ENCODE measurements at regions not wholly inside any gene's neighbourhood (a gene's known extent, or its start where the extent isn't known, plus 50 kb on each side); places are given as distances from the start of the nearest gene placed in this dataset.

DNA sequence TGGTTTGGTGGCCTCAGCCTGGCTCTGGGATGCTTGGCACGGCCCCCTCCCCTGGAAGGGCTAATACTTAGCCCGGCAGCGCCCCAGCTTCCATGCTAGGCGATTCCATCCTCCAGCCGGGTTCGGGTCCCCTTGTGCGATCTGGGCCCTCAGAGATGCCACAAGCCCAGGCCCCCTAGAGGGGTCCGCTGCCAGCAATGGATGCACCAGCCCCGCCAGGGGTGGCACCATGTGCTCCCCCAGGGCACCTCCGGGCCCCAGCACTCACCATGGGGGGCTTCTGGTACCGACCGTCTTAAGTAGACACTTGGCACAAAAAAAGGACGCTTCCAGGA is 125.7 kb upstream of the KCTD7 start:
- no peaks in the 10 kb centered on the region for H3K79me2 ChIP-seq (ENCODE audit: control insufficient read depth, insufficient read depth, low read length)
- no peak overlapping the region for H3K27ac ChIP-seq (ENCODE audit: insufficient read depth, low read depth, low read length)
- H3K9ac ChIP-seq (replicated peaks; ENCODE audit: extremely low read depth, insufficient read depth, low read length), result no peak overlapping the region
- no peaks in the 10 kb centered on the region for H3K36me3 ChIP-seq (ENCODE audit: control insufficient read depth in 2 of 2, extremely low read depth in 1 of 2, insufficient read depth in 2 of 2, low read length in 2 of 2)
- peaks cover 0 to 3% of the 10 kb centered on the region in 2 experiments for H3K27me3 ChIP-seq (ENCODE audit: control insufficient read depth in 2 of 2, insufficient read depth in 2 of 2, low read length in 2 of 2)
- CTCF ChIA-PET, result no interaction called here
- no peaks in the 10 kb centered on the region for H3K9me3 ChIP-seq (replicated peaks; ENCODE audit: control insufficient read depth, insufficient read depth, low read length)
- POLR2A ChIA-PET, result no interaction called here
- no peaks in the 10 kb centered on the region for H3K9me1 ChIP-seq (replicated peaks; ENCODE audit: control insufficient read depth, extremely low read depth, insufficient read depth, low read length)
- H4K20me1 ChIP-seq (replicated peaks; ENCODE audit: control insufficient read depth, extremely low read depth, insufficient read depth, low read length), result no peaks in the 10 kb centered on the region
- intact Hi-C loops (cut with micrococcal nuclease) (no loop called here), dilution Hi-C loops (cut with MboI; ENCODE audit: extremely low pct_ligation_motif_present, low sequenced_read_pairs) (no loop called here)
- DNase-seq (ENCODE audit: low read depth, low spot score), result no peak
- TF ChIP-seq EZH2 (IDR thresholded peaks at IDR 0.05; ENCODE audit: borderline replicate concordance, low read depth, low read length, severe bottlenecking), result no peak
- no TSS peak for BruUV-seq (replicated peaks)
- no peak for FAIRE-seq
- H3K4me1 ChIP-seq (ENCODE audit: control insufficient read depth, extremely low read depth, insufficient read depth, low read length), result no peaks in the 10 kb centered on the region
- H2AFZ ChIP-seq (ENCODE audit: low read depth, low read length), result no peak overlapping the region
- no peak overlapping the region for H3K4me3 ChIP-seq (replicated peaks in 1 of 3; ENCODE audit: insufficient read depth in 1 of 3, low read depth in 1 of 3, low read length in 3 of 3)
- H3K4me2 ChIP-seq (ENCODE audit: insufficient read depth, low read length), result no peak overlapping the region

DNA sequence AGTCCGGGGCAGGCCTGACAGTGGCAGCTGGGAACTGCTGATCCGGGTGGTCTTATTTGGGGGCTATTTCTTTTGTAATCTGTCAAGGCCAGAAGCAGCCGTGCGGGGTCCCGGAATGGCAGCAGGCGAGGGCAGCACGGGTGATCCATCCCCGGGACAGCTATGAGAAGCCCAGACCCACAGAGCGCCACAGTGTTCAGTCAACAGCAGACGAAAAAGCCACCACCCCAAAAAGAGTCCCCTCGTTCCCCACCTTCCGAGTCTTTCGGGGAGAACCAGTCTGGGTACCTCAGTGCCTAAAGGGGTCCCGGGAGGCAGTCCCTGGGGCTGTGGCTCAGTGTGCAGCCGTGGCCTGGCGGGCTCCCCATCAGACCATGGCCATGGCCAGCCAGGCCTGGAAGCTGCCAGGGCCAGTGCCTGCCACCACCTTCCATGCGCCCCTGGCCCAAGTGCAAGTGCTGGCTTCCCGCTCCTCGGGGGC is 125.1 kb upstream of the KCTD7 start:
- H3K9me3 ChIP-seq (replicated peaks; ENCODE audit: control insufficient read depth, insufficient read depth, low read length), result no peaks in the 10 kb centered on the region
- no peak for DNase-seq (ENCODE audit: low read depth, low spot score)
- H4K20me1 ChIP-seq (replicated peaks; ENCODE audit: control insufficient read depth, extremely low read depth, insufficient read depth, low read length), result no peaks in the 10 kb centered on the region
- FAIRE-seq, result no peak
- H3K27me3 ChIP-seq (ENCODE audit: control insufficient read depth in 2 of 2, insufficient read depth in 2 of 2, low read length in 2 of 2), result peaks cover 0 to 3% of the 10 kb centered on the region in 2 experiments
- no peak overlapping the region for H2AFZ ChIP-seq (ENCODE audit: low read depth, low read length)
- H3K79me2 ChIP-seq (ENCODE audit: control insufficient read depth, insufficient read depth, low read length), result no peaks in the 10 kb centered on the region
- no peak for TF ChIP-seq JUN (IDR thresholded peaks at IDR 0.05; ENCODE audit: borderline replicate concordance, insufficient read depth, insufficient read length, low read depth)
- TF ChIP-seq MYC (IDR thresholded peaks at IDR 0.05; ENCODE audit: low read depth, low read length), result no peak
- TF ChIP-seq MAX (IDR thresholded peaks at IDR 0.05; ENCODE audit: insufficient read depth, insufficient read length), result no peak
- no peak for TF ChIP-seq GATA2 (IDR thresholded peaks at IDR 0.05; ENCODE audit: insufficient read depth, insufficient read length, low read depth, low read length)
- TF ChIP-seq, protein P1, sequence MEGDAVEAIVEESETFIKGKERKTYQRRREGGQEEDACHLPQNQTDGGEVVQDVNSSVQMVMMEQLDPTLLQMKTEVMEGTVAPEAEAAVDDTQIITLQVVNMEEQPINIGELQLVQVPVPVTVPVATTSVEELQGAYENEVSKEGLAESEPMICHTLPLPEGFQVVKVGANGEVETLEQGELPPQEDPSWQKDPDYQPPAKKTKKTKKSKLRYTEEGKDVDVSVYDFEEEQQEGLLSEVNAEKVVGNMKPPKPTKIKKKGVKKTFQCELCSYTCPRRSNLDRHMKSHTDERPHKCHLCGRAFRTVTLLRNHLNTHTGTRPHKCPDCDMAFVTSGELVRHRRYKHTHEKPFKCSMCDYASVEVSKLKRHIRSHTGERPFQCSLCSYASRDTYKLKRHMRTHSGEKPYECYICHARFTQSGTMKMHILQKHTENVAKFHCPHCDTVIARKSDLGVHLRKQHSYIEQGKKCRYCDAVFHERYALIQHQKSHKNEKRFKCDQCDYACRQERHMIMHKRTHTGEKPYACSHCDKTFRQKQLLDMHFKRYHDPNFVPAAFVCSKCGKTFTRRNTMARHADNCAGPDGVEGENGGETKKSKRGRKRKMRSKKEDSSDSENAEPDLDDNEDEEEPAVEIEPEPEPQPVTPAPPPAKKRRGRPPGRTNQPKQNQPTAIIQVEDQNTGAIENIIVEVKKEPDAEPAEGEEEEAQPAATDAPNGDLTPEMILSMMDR (IDR thresholded peaks at IDR 0.05; ENCODE audit: extremely low read depth in 1 of 2, insufficient read depth in 1 of 2, low read depth in 1 of 2, low read length in 2 of 2), result no peak
- no peak for TF ChIP-seq FOS (IDR thresholded peaks at IDR 0.05; ENCODE audit: borderline replicate concordance, insufficient read depth, low read length)
- TF ChIP-seq EZH2 (IDR thresholded peaks at IDR 0.05; ENCODE audit: borderline replicate concordance, low read depth, low read length, severe bottlenecking), result no peak
- no peak for TF ChIP-seq POLR2A (IDR thresholded peaks at IDR 0.05; ENCODE audit: low read depth, low read length)
- TF ChIP-seq POLR2AphosphoS5 (IDR thresholded peaks at IDR 0.05; ENCODE audit: insufficient read depth, low read depth, low read length), result no peak
- ChIA-PET CTCF (no interaction called here), POLR2A (no interaction called here)
- no peaks in the 10 kb centered on the region for H3K9me1 ChIP-seq (replicated peaks; ENCODE audit: control insufficient read depth, extremely low read depth, insufficient read depth, low read length)
- dilution Hi-C loops (cut with MboI; ENCODE audit: extremely low pct_ligation_motif_present, low sequenced_read_pairs), result no loop called here
- no peak overlapping the region for H3K4me3 ChIP-seq (replicated peaks in 1 of 3; ENCODE audit: insufficient read depth in 1 of 3, low read depth in 1 of 3, low read length in 3 of 3)
- intact Hi-C loops (cut with micrococcal nuclease), result no loop called here
- H3K36me3 ChIP-seq (ENCODE audit: control insufficient read depth in 2 of 2, extremely low read depth in 1 of 2, insufficient read depth in 2 of 2, low read length in 2 of 2), result no peaks in the 10 kb centered on the region
- H3K27ac ChIP-seq (ENCODE audit: insufficient read depth, low read depth, low read length), result no peak overlapping the region
- H3K4me2 ChIP-seq (ENCODE audit: insufficient read depth, low read length), result no peak overlapping the region
- BruUV-seq (replicated peaks), result no TSS peak
- no peak overlapping the region for H3K9ac ChIP-seq (replicated peaks; ENCODE audit: extremely low read depth, insufficient read depth, low read length)
- no peaks in the 10 kb centered on the region for H3K4me1 ChIP-seq (ENCODE audit: control insufficient read depth, extremely low read depth, insufficient read depth, low read length)
